CD4-positive, alpha-beta memory T cell (primary cell): ENCODE measurements at regions not wholly inside any gene's neighbourhood (a gene's known extent, or its start where the extent isn't known, plus 50 kb on each side); places are given as distances from the start of the nearest gene placed in this dataset.

Source experiments
- CTCF ChIA-PET: fragments of 350-600 bp; sonication (Branson Sonifier 250); formaldehyde crosslinking; loops from one replicate; lab custom pipeline; 2021; ENCODE audit warnings: inconsistent platforms; ENCODE audit not compliant: partially characterized antibody; lab: Charles Lee
- POLR2A ChIA-PET: fragments of 350-600 bp; sonication (Branson Sonifier 250); formaldehyde crosslinking; loops from one replicate; lab custom pipeline; 2021; ENCODE audit not compliant: partially characterized antibody; lab: Charles Lee
- DNase-seq, 5 donors: peaks; one replicate each; pipeline versions ENCODE4 v3.0.0 to v3.0.0-alpha.2; 2020 to 2022; ENCODE audit warnings: mixed read lengths in 1 of 5
- H3K27ac ChIP-seq: one replicate; pipeline ENCODE4 v1.7.0; 2013; ENCODE audit warnings: low read depth, low read length
- H3K27me3 ChIP-seq: 2 replicates; pipeline ENCODE4 v1.7.0; 2013; ENCODE audit warnings: mild to moderate bottlenecking, low read length, moderate library complexity; ENCODE audit not compliant: insufficient read depth
- H3K36me3 ChIP-seq: 2 replicates; pipeline ENCODE4 v1.7.0; 2013; ENCODE audit warnings: mild to moderate bottlenecking, low read length, moderate library complexity; ENCODE audit not compliant: insufficient read depth
- H3K4me1 ChIP-seq: 2 replicates; pipeline ENCODE4 v1.7.0; 2013; ENCODE audit warnings: mild to moderate bottlenecking, low read length, moderate library complexity; ENCODE audit not compliant: insufficient read depth
- H3K4me3 ChIP-seq, 2 donors: one replicate each; pipeline ENCODE4 v1.7.0; 2013; ENCODE audit warnings: low read length in 2 of 2, mild to moderate bottlenecking in 1 of 2
- H3K9me3 ChIP-seq, 2 donors: one replicate each; pipeline ENCODE4 v1.7.0; 2013; ENCODE audit warnings: low read length in 2 of 2, control low read depth in 1 of 2; ENCODE audit not compliant: control insufficient read depth in 1 of 2
- H3K27ac Mint-ChIP-seq, 7 donors: one replicate each; pipeline ENCODE4 v1.8.0; 2020 to 2021; ENCODE audit warnings: mixed read lengths in 7 of 7, mild to moderate bottlenecking in 6 of 7, inconsistent platforms in 3 of 7, moderate library complexity in 3 of 7
- H3K27me3 Mint-ChIP-seq, 2 donors: one replicate each; pipeline ENCODE4 v1.8.0; 2020 to 2021; ENCODE audit warnings: mixed read lengths in 2 of 2
- H3K36me3 Mint-ChIP-seq, 2 donors: one replicate each; pipeline ENCODE4 v1.8.0; 2020 to 2021; ENCODE audit warnings: mixed read lengths in 2 of 2, inconsistent platforms in 1 of 2, mild to moderate bottlenecking in 1 of 2
- H3K4me1 Mint-ChIP-seq, 4 donors: one replicate each; pipeline ENCODE4 v1.8.0; 2020 to 2021; ENCODE audit warnings: mixed read lengths in 4 of 4, mild to moderate bottlenecking in 1 of 4
- H3K4me3 Mint-ChIP-seq, 8 donors: one replicate each; pipeline ENCODE4 v1.8.0; 2020 to 2021; ENCODE audit warnings: mixed read lengths in 8 of 8, mild to moderate bottlenecking in 7 of 8, moderate library complexity in 6 of 8, inconsistent platforms in 3 of 8
- H3K9me3 Mint-ChIP-seq, 8 donors: one replicate each; pipeline ENCODE4 v1.8.0; 2020 to 2021; ENCODE audit warnings: mixed read lengths in 8 of 8, mild to moderate bottlenecking in 5 of 8, inconsistent platforms in 3 of 8, moderate library complexity in 1 of 8
- intact Hi-C: fragments of 100-400 bp; cut with micrococcal nuclease; formaldehyde crosslinking; loops from one replicate; pipeline ENCODE4 v1.15.1; 2023

GRCh38 chr5:102595332-102595731, 96.5 kb upstream of the SLCO6A1 start:
- DNase-seq = no peak
- H3K36me3 ChIP-seq = no peaks in the 10 kb centered on the region
- no peaks in the 10 kb centered on the region for H3K27me3 ChIP-seq
- peaks cover 0 to 2% of the 10 kb centered on the region in 2 donors for H3K27me3 Mint-ChIP-seq
- H3K36me3 Mint-ChIP-seq = no peaks in the 10 kb centered on the region
- H3K9me3 Mint-ChIP-seq = peaks cover 0 to 5% (median 0%) of the 10 kb centered on the region in 8 donors
- ChIA-PET POLR2A (no interaction called here), CTCF (interaction anchor here (1.1 to 1.6 kb wide), 2 partner anchors 13 to 544 kb away, joined by 3 to 4 read pairs; no protein-coding TSS in a partner anchor)
- H3K4me1 Mint-ChIP-seq = peaks cover 0 to 9% (median 4%) of the 10 kb centered on the region in 4 donors
- no peak overlapping the region for H3K27ac ChIP-seq
- no peaks in the 10 kb centered on the region for H3K9me3 ChIP-seq
- intact Hi-C loops = no loop called here
- no peak overlapping the region for H3K4me3 ChIP-seq
- no peak overlapping the region for H3K27ac Mint-ChIP-seq
- peak overlapping the region in 1 of 8 donors; percentile 48 for H3K4me3 Mint-ChIP-seq
- no peaks in the 10 kb centered on the region for H3K4me1 ChIP-seq

GRCh38 chr5:102596113-102596512, 97.3 kb upstream of the SLCO6A1 start:
- Histone ChIP-seq H3K36me3 (no peaks in the 10 kb centered on the region), H3K4me1 (no peaks in the 10 kb centered on the region), H3K27me3 (no peaks in the 10 kb centered on the region), H3K4me3 (no peak overlapping the region), H3K27ac (no peak overlapping the region), H3K9me3 (no peaks in the 10 kb centered on the region)
- POLR2A ChIA-PET = no interaction called here
- H3K27ac Mint-ChIP-seq = no peak overlapping the region
- H3K36me3 Mint-ChIP-seq = no peaks in the 10 kb centered on the region
- H3K27me3 Mint-ChIP-seq = no peaks in the 10 kb centered on the region
- peaks cover 0 to 9% (median 4%) of the 10 kb centered on the region in 4 donors for H3K4me1 Mint-ChIP-seq
- intact Hi-C loops = no loop called here
- no peak for DNase-seq
- H3K4me3 Mint-ChIP-seq = peak overlapping the region in 3 of 8 donors; percentile 9 to 50 (median 23)
- CTCF ChIA-PET = interaction anchor here (1.6 kb wide), 1 partner anchor 543 kb away, joined by 4 read pairs; no protein-coding TSS in a partner anchor
- H3K9me3 Mint-ChIP-seq = peaks cover 0 to 5% (median 0%) of the 10 kb centered on the region in 8 donors

GRCh38 chr5:102596951-102597350, 98.2 kb upstream of the SLCO6A1 start:
- Mint-ChIP-seq H3K27ac (no peak overlapping the region), H3K4me1 (peaks cover 0 to 9% (median 4%) of the 10 kb centered on the region in 4 donors), H3K4me3 (no peak overlapping the region), H3K27me3 (no peaks in the 10 kb centered on the region), H3K9me3 (peaks cover 0 to 5% (median 0%) of the 10 kb centered on the region in 8 donors), H3K36me3 (no peaks in the 10 kb centered on the region)
- intact Hi-C loops = no loop called here
- H3K36me3 ChIP-seq = no peaks in the 10 kb centered on the region
- H3K4me1 ChIP-seq = no peaks in the 10 kb centered on the region
- POLR2A ChIA-PET = no interaction called here
- no peak overlapping the region for H3K27ac ChIP-seq
- H3K27me3 ChIP-seq = no peaks in the 10 kb centered on the region
- no peak overlapping the region for H3K4me3 ChIP-seq
- no peak for DNase-seq
- H3K9me3 ChIP-seq = no peaks in the 10 kb centered on the region
- CTCF ChIA-PET = no interaction called here

- H3K36me3 Mint-ChIP-seq = no peaks in the 10 kb centered on the region
- H3K27ac ChIP-seq = no peak overlapping the region
- peaks cover 0 to under 1% (median 0%) of the 10 kb centered on the region in 8 donors for H3K9me3 Mint-ChIP-seq
- H3K27me3 ChIP-seq = no peaks in the 10 kb centered on the region
- no peaks in the 10 kb centered on the region for H3K36me3 ChIP-seq
- CTCF ChIA-PET = no interaction called here
- H3K27ac Mint-ChIP-seq = no peak overlapping the region
- peaks cover 0 to 9% (median 4%) of the 10 kb centered on the region in 4 donors for H3K4me1 Mint-ChIP-seq
- no peak overlapping the region for H3K4me3 ChIP-seq
- H3K4me3 Mint-ChIP-seq = no peak overlapping the region
- DNase-seq = no peak
- intact Hi-C loops = no loop called here
- H3K4me1 ChIP-seq = no peaks in the 10 kb centered on the region
- peaks cover 0 to 3% of the 10 kb centered on the region in 2 donors for H3K27me3 Mint-ChIP-seq
- POLR2A ChIA-PET = no interaction called here
- no peaks in the 10 kb centered on the region for H3K9me3 ChIP-seq
Observed at GRCh38 chr5:102599289-102599688, 100.5 kb upstream of the SLCO6A1 start.

GRCh38 chr5:102600964-102601363, 102.2 kb upstream of the SLCO6A1 start:
- H3K9me3 Mint-ChIP-seq = no peaks in the 10 kb centered on the region
- no peaks in the 10 kb centered on the region for H3K36me3 Mint-ChIP-seq
- no peaks in the 10 kb centered on the region for H3K27me3 ChIP-seq
- no peak overlapping the region for H3K27ac ChIP-seq
- H3K4me1 Mint-ChIP-seq = peaks cover 0 to 5% (median 2%) of the 10 kb centered on the region in 4 donors
- H3K4me3 Mint-ChIP-seq = no peak overlapping the region
- ChIA-PET CTCF (no interaction called here), POLR2A (no interaction called here)
- no peak for DNase-seq
- peaks cover 0 to 3% of the 10 kb centered on the region in 2 donors for H3K27me3 Mint-ChIP-seq
- no peaks in the 10 kb centered on the region for H3K36me3 ChIP-seq
- no peak overlapping the region for H3K27ac Mint-ChIP-seq
- H3K9me3 ChIP-seq = no peaks in the 10 kb centered on the region
- intact Hi-C loops = no loop called here
- H3K4me1 ChIP-seq = no peaks in the 10 kb centered on the region
- H3K4me3 ChIP-seq = no peak overlapping the region

- H3K27me3 Mint-ChIP-seq = peaks cover 0 to 3% of the 10 kb centered on the region in 2 donors
- no peaks in the 10 kb centered on the region for H3K4me1 Mint-ChIP-seq
- intact Hi-C loops = no loop called here
- no peaks in the 10 kb centered on the region for H3K9me3 ChIP-seq
- no peak overlapping the region for H3K4me3 Mint-ChIP-seq
- no peak overlapping the region for H3K27ac Mint-ChIP-seq
- no peaks in the 10 kb centered on the region for H3K36me3 ChIP-seq
- POLR2A ChIA-PET = no interaction called here
- no peak overlapping the region for H3K4me3 ChIP-seq
- H3K27me3 ChIP-seq = no peaks in the 10 kb centered on the region
- no peaks in the 10 kb centered on the region for H3K36me3 Mint-ChIP-seq
- H3K27ac ChIP-seq = no peak overlapping the region
- CTCF ChIA-PET = no interaction called here
- DNase-seq = no peak
- no peaks in the 10 kb centered on the region for H3K9me3 Mint-ChIP-seq
- no peaks in the 10 kb centered on the region for H3K4me1 ChIP-seq
Observed at GRCh38 chr5:102603670-102604069, 104.9 kb upstream of the SLCO6A1 start.

GRCh38 chr5:102608414-102608813, 109.6 kb upstream of the SLCO6A1 start:
- no peak overlapping the region for H3K4me3 ChIP-seq
- no peak overlapping the region for H3K27ac ChIP-seq
- no peaks in the 10 kb centered on the region for H3K9me3 ChIP-seq
- no peaks in the 10 kb centered on the region for H3K4me1 ChIP-seq
- no peaks in the 10 kb centered on the region for H3K4me1 Mint-ChIP-seq
- no peak for DNase-seq
- CTCF ChIA-PET = no interaction called here
- intact Hi-C loops = no loop called here
- no peak overlapping the region for H3K27ac Mint-ChIP-seq
- POLR2A ChIA-PET = no interaction called here
- H3K27me3 ChIP-seq = no peaks in the 10 kb centered on the region
- H3K36me3 Mint-ChIP-seq = no peaks in the 10 kb centered on the region
- H3K4me3 Mint-ChIP-seq = no peak overlapping the region
- H3K36me3 ChIP-seq = no peaks in the 10 kb centered on the region
- peaks cover 0 to 7% of the 10 kb centered on the region in 2 donors for H3K27me3 Mint-ChIP-seq
- H3K9me3 Mint-ChIP-seq = no peaks in the 10 kb centered on the region

- DNase-seq = no peak
- H3K4me3 ChIP-seq = no peak overlapping the region
- Mint-ChIP-seq H3K27me3 (peaks cover 3 to 10% of the 10 kb centered on the region in 2 donors), H3K4me1 (no peaks in the 10 kb centered on the region), H3K9me3 (no peaks in the 10 kb centered on the region), H3K4me3 (no peak overlapping the region), H3K36me3 (no peaks in the 10 kb centered on the region), H3K27ac (no peak overlapping the region)
- no peaks in the 10 kb centered on the region for H3K4me1 ChIP-seq
- ChIA-PET CTCF (no interaction called here), POLR2A (no interaction called here)
- H3K9me3 ChIP-seq = no peaks in the 10 kb centered on the region
- intact Hi-C loops = no loop called here
- H3K27ac ChIP-seq = no peak overlapping the region
- no peaks in the 10 kb centered on the region for H3K36me3 ChIP-seq
- no peaks in the 10 kb centered on the region for H3K27me3 ChIP-seq
Observed at GRCh38 chr5:102611312-102611711, 112.5 kb upstream of the SLCO6A1 start.
